Ascending aorta (tissue), 2 donors: ENCODE measurements at regions not wholly inside any gene's neighbourhood (a gene's known extent, or its start where the extent isn't known, plus 50 kb on each side); places are given as distances from the start of the nearest gene placed in this dataset.

Source experiments
- DNase-seq, 2 donors: peaks; one replicate each; pipeline ENCODE4 v3.0.0-alpha.2; 2019; ENCODE audit warnings: low spot score in 2 of 2
- H3K27ac ChIP-seq, 2 donors: fragments of 200-600 bp; sonication (generic); one replicate each; pipeline ENCODE4 v1.5.1; 2016 to 2017; ENCODE audit warnings: mild to moderate bottlenecking in 1 of 2
- H3K27me3 ChIP-seq: fragments of 200-600 bp; sonication (generic); one replicate; pipeline ENCODE4 v1.5.1; 2017
- H3K36me3 ChIP-seq, 2 donors: fragments of 200-600 bp; sonication (generic); one replicate each; pipeline ENCODE4 v1.5.1; 2016
- H3K4me1 ChIP-seq, 2 donors: fragments of 200-600 bp; sonication (generic); one replicate each; pipeline ENCODE4 v1.5.1; 2016 to 2017; ENCODE audit warnings: mild to moderate bottlenecking in 1 of 2
- H3K4me3 ChIP-seq, 2 donors: fragments of 200-600 bp; sonication (generic); one replicate each; pipeline ENCODE4 v1.5.1; 2016 to 2017; ENCODE audit warnings: mild to moderate bottlenecking in 1 of 2
- H3K9me3 ChIP-seq, 2 donors: fragments of 200-600 bp; sonication (generic); one replicate each; pipeline ENCODE4 v1.5.1; 2016
- CTCF ChIP-seq, 3 experiments: fragments of 200-600 bp in 2 of 3; fragments of 450-650 bp in 1 of 3; sonication (generic) in 2 of 3; IDR thresholded peaks; one replicate each; pipeline ENCODE4 v1.5.1; 2016 to 2019; ENCODE audit warnings: antibody characterized with exemption in 3 of 3, mild to moderate bottlenecking in 1 of 3, moderate library complexity in 1 of 3
- intact Hi-C: fragments of 100-400 bp; cut with DNase I; formaldehyde crosslinking; loops from one replicate; pipeline ENCODE4 v1.15.1; 2023

- no peaks in the 10 kb centered on the region for H3K4me1 ChIP-seq
- H3K36me3 ChIP-seq = no peaks in the 10 kb centered on the region
- no peaks in the 10 kb centered on the region for H3K9me3 ChIP-seq
- no peaks in the 10 kb centered on the region for H3K27me3 ChIP-seq
- intact Hi-C loops = no loop called here
- no peak overlapping the region for H3K4me3 ChIP-seq
- no peak for DNase-seq
- no peak overlapping the region for H3K27ac ChIP-seq
- TF ChIP-seq CTCF (IDR thresholded peaks at IDR 0.05) = no peak
These were observed 233.1 kb downstream of the PPP1R2C start for GRCh38 chrX:42544883-42545282.

GRCh38 chrX:42541554-42541953, 236.4 kb downstream of the PPP1R2C start:
- Histone ChIP-seq H3K4me3 (no peak overlapping the region), H3K9me3 (no peaks in the 10 kb centered on the region), H3K36me3 (no peaks in the 10 kb centered on the region), H3K27me3 (no peaks in the 10 kb centered on the region), H3K4me1 (no peaks in the 10 kb centered on the region), H3K27ac (no peak overlapping the region)
- TF ChIP-seq CTCF (IDR thresholded peaks at IDR 0.05) = no peak
- intact Hi-C loops = no loop called here
- no peak for DNase-seq

GRCh38 chrX:42540146-42540545, 237.8 kb downstream of the PPP1R2C start:
- Histone ChIP-seq H3K27me3 (no peaks in the 10 kb centered on the region), H3K4me1 (no peaks in the 10 kb centered on the region), H3K9me3 (no peaks in the 10 kb centered on the region), H3K4me3 (no peak overlapping the region), H3K36me3 (no peaks in the 10 kb centered on the region), H3K27ac (no peak overlapping the region)
- no peak for TF ChIP-seq CTCF (IDR thresholded peaks at IDR 0.05)
- intact Hi-C loops = no loop called here
- DNase-seq = no peak

GRCh38 chrX:42538405-42538804, 239.6 kb downstream of the PPP1R2C start:
- no peak for TF ChIP-seq CTCF (IDR thresholded peaks at IDR 0.05)
- Histone ChIP-seq H3K36me3 (no peaks in the 10 kb centered on the region), H3K9me3 (no peaks in the 10 kb centered on the region), H3K4me3 (no peak overlapping the region), H3K27ac (no peak overlapping the region), H3K4me1 (no peaks in the 10 kb centered on the region), H3K27me3 (no peaks in the 10 kb centered on the region)
- intact Hi-C loops = no loop called here
- no peak for DNase-seq

GRCh38 chrX:42536286-42536685, 241.7 kb downstream of the PPP1R2C start:
- H3K9me3 ChIP-seq = no peaks in the 10 kb centered on the region
- TF ChIP-seq CTCF (IDR thresholded peaks at IDR 0.05) = no peak
- H3K4me3 ChIP-seq = no peak overlapping the region
- no peaks in the 10 kb centered on the region for H3K36me3 ChIP-seq
- intact Hi-C loops = no loop called here
- H3K4me1 ChIP-seq = no peaks in the 10 kb centered on the region
- no peak overlapping the region for H3K27ac ChIP-seq
- no peak for DNase-seq
- no peaks in the 10 kb centered on the region for H3K27me3 ChIP-seq

GRCh38 chrX:42535233-42535632, 242.7 kb downstream of the PPP1R2C start:
- no peak for DNase-seq
- Histone ChIP-seq H3K9me3 (no peaks in the 10 kb centered on the region), H3K4me3 (no peak overlapping the region), H3K27ac (no peak overlapping the region), H3K4me1 (no peaks in the 10 kb centered on the region), H3K27me3 (no peaks in the 10 kb centered on the region), H3K36me3 (no peaks in the 10 kb centered on the region)
- TF ChIP-seq CTCF (IDR thresholded peaks at IDR 0.05) = no peak
- intact Hi-C loops = no loop called here
